Breast epithelium (tissue), 4 donors: ENCODE measurements at regions not wholly inside any gene's neighbourhood (a gene's known extent, or its start where the extent isn't known, plus 50 kb on each side); places are given as distances from the start of the nearest gene placed in this dataset.
"Not testable (repeated sequence)": the region's sequence is repeated elsewhere in the genome, so short reads cannot be mapped to it uniquely, and the experiment has no call there.

ENCODE experiments used
- DNase-seq, 2 donors: peaks; one replicate each; pipeline ENCODE4 v3.0.0-alpha.2; 2019; ENCODE audit warnings: low spot score in 2 of 2
- H3K27ac ChIP-seq, 2 donors: fragments of 200-600 bp; sonication (generic) in 1 of 2; one replicate each; pipeline ENCODE4 v1.5.1; 2016 to 2019; ENCODE audit warnings: mild to moderate bottlenecking in 1 of 2
- H3K27me3 ChIP-seq, 2 donors: fragments of 200-600 bp; sonication (generic) in 1 of 2; one replicate each; pipeline versions ENCODE4 v1.5.1 to v1.6.0; 2017 to 2019; ENCODE audit warnings: control low read depth in 1 of 2, mild to moderate bottlenecking in 1 of 2
- H3K36me3 ChIP-seq: fragments of 200-600 bp; one replicate; pipeline ENCODE4 v1.5.1; 2019
- H3K4me1 ChIP-seq, 2 donors: fragments of 200-600 bp; sonication (generic); one replicate each; pipeline ENCODE4 v1.5.1; 2016 to 2019; ENCODE audit warnings: control low read depth in 1 of 2
- H3K4me3 ChIP-seq, 3 donors: fragments of 200-600 bp; sonication (generic); 1 replicate in 2 of 3; 2 replicates in 1 of 3; pipeline ENCODE4 v1.5.1; 2016 to 2019; ENCODE audit warnings: mild to moderate bottlenecking in 3 of 3, moderate library complexity in 2 of 3
- H3K9me3 ChIP-seq, 2 donors: fragments of 200-600 bp; sonication (generic) in 1 of 2; one replicate each; pipeline ENCODE4 v1.5.1; 2016 to 2019; ENCODE audit warnings: control low read depth in 1 of 2
- CTCF ChIP-seq, 3 donors: fragments of 450-650 bp; IDR thresholded peaks; one replicate each; pipeline ENCODE4 v1.5.1; 2016 to 2017; ENCODE audit warnings: antibody characterized with exemption in 3 of 3, mild to moderate bottlenecking in 3 of 3, moderate library complexity in 3 of 3
- POLR2A ChIP-seq: fragments of 450-650 bp; IDR thresholded peaks from one replicate; pipeline ENCODE4 v1.6.1; 2016; ENCODE audit warnings: antibody characterized with exemption, mild to moderate bottlenecking, moderate library complexity
- POLR2AphosphoS5 ChIP-seq, 3 donors: sonication (generic); formaldehyde crosslinking; IDR thresholded peaks; one replicate each; pipeline ENCODE4 v1.6.1; 2017; ENCODE audit warnings: antibody characterized with exemption in 3 of 3
- intact Hi-C: fragments of 100-400 bp; cut with DNase I; formaldehyde crosslinking; loops from one replicate; pipeline ENCODE4 v1.15.1; 2023; ENCODE audit warnings: low total_unique reads

- peaks cover 57 to 71% of the 10 kb centered on the region in 2 donors for H3K9me3 ChIP-seq
- DNase-seq: no peak
Measured at GRCh38 chr22:11628651-11629511, 3899.1 kb upstream of the OR11H1 start.

GRCh38 chr22:11629661-11630385, 3898.2 kb upstream of the OR11H1 start:
- Histone ChIP-seq H3K4me3 (no peak overlapping the region), H3K36me3 (no peaks in the 10 kb centered on the region), H3K27ac (no peak overlapping the region), H3K9me3 (peaks cover 57 to 62% of the 10 kb centered on the region in 2 donors), H3K4me1 (no peaks in the 10 kb centered on the region), H3K27me3 (no peaks in the 10 kb centered on the region)
- TF ChIP-seq POLR2AphosphoS5 (IDR thresholded peaks at IDR 0.05) (no peak), POLR2A (no peak), CTCF (IDR thresholded peaks at IDR 0.05) (no peak)
- no peak for DNase-seq
- intact Hi-C loops: no loop called here

More at GRCh38 chr22:11628651-11629511, 3899.1 kb upstream of the OR11H1 start:
- Histone ChIP-seq H3K4me1 (no peaks in the 10 kb centered on the region), H3K36me3 (no peaks in the 10 kb centered on the region), H3K27me3 (no peaks in the 10 kb centered on the region), H3K4me3 (no peak overlapping the region), H3K27ac (no peak overlapping the region)
- intact Hi-C loops: no loop called here
- TF ChIP-seq CTCF (IDR thresholded peaks at IDR 0.05) (no peak), POLR2AphosphoS5 (IDR thresholded peaks at IDR 0.05) (no peak), POLR2A (no peak)

GRCh38 chr22:11630386-11631084, 3897.5 kb upstream of the OR11H1 start:
- DNase-seq, intact Hi-C loops, H3K4me3 ChIP-seq, H3K4me1 ChIP-seq, H3K36me3 ChIP-seq, H3K27me3 ChIP-seq, H3K27ac ChIP-seq: not testable (repeated sequence)
- H3K9me3 ChIP-seq: peaks cover 54 to 55% of the 10 kb centered on the region in 2 donors
